Mesendoderm (in vitro differentiated cells): ENCODE measurements at regions not wholly inside any gene's neighbourhood (a gene's known extent, or its start where the extent isn't known, plus 50 kb on each side); places are given as distances from the start of the nearest gene placed in this dataset.

Experiments
- DNase-seq: peaks from one replicate; pipeline ENCODE4 v3.0.0; 2013
- H2AK5ac ChIP-seq: 2 replicates; pipeline ENCODE4 v1.6.1; 2013; ENCODE audit warnings: low read length, inconsistent platforms
- H2BK120ac ChIP-seq: 2 replicates; pipeline ENCODE4 v1.6.1; 2013; ENCODE audit warnings: low read depth, mild to moderate bottlenecking, low read length, moderate library complexity, mixed read lengths
- H2BK15ac ChIP-seq: replicated peaks from 2 replicates; pipeline ENCODE4 v1.6.1; 2013; ENCODE audit warnings: low read depth, mild to moderate bottlenecking, moderate library complexity
- H2BK5ac ChIP-seq: 2 replicates; pipeline ENCODE4 v1.6.1; 2013; ENCODE audit warnings: low read length, inconsistent platforms
- H3K18ac ChIP-seq: 2 replicates; pipeline ENCODE4 v1.6.1; 2013; ENCODE audit warnings: mild to moderate bottlenecking, low read length, mixed read lengths
- H3K23ac ChIP-seq: one replicate; pipeline ENCODE4 v1.6.1; 2013; ENCODE audit warnings: low read length
- H3K27ac ChIP-seq: 2 replicates; pipeline ENCODE4 v1.5.1; 2013; ENCODE audit warnings: low read depth, mild to moderate bottlenecking, inconsistent platforms, low read length, moderate library complexity
- H3K27me3 ChIP-seq: 2 replicates; pipeline ENCODE4 v1.6.1; 2013; ENCODE audit warnings: low read length, control low read depth, mild to moderate bottlenecking, inconsistent platforms; ENCODE audit not compliant: insufficient read depth, poor library complexity
- H3K36me3 ChIP-seq: 2 replicates; pipeline ENCODE4 v1.6.1; 2013; ENCODE audit warnings: low read length, inconsistent platforms; ENCODE audit not compliant: control insufficient read depth, insufficient read depth
- H3K4ac ChIP-seq: one replicate; pipeline ENCODE4 v1.6.1; 2013; ENCODE audit warnings: low read depth, mild to moderate bottlenecking, low read length, moderate library complexity
- H3K4me1 ChIP-seq: 2 replicates; pipeline ENCODE4 v1.6.1; 2013; ENCODE audit warnings: low read depth, low read length, inconsistent platforms; ENCODE audit not compliant: control insufficient read depth
- H3K4me2 ChIP-seq: 2 replicates; pipeline ENCODE4 v1.6.1; 2013; ENCODE audit warnings: low read length
- H3K4me3 ChIP-seq: 2 replicates; pipeline ENCODE4 v1.5.1; 2013; ENCODE audit warnings: mild to moderate bottlenecking, low read length
- H3K56ac ChIP-seq: one replicate; pipeline ENCODE4 v1.6.1; 2013; ENCODE audit warnings: low read length
- H3K79me1 ChIP-seq: 2 replicates; pipeline ENCODE4 v1.6.1; 2013; ENCODE audit warnings: low read length, inconsistent platforms
- H3K79me2 ChIP-seq: 2 replicates; pipeline ENCODE4 v1.6.1; 2013; ENCODE audit warnings: mild to moderate bottlenecking, low read length; ENCODE audit not compliant: control insufficient read depth, insufficient read depth
- H3K9ac ChIP-seq: 2 replicates; pipeline ENCODE4 v1.6.1; 2013; ENCODE audit warnings: low read length, inconsistent platforms
- H4K5ac ChIP-seq: one replicate; pipeline ENCODE4 v1.6.1; 2013; ENCODE audit warnings: low read length
- H4K8ac ChIP-seq: one replicate; pipeline ENCODE4 v1.6.1; 2013; ENCODE audit warnings: low read depth, mild to moderate bottlenecking, control low read depth, low read length, moderate library complexity
- WGBS: extraction: QIAGEN DNeasy Blood & Tissue Kit; methylation state at CpG from one replicate; pipeline ENCODE4 v1.1.7; 2013; ENCODE audit warnings: low lambda C conversion rate, missing lambda C conversion rate; ENCODE audit not compliant: insufficient coverage; ENCODE audit errors: extremely low coverage; 5-methylcytosine and 5-hydroxymethylcytosine counted together

DNA sequence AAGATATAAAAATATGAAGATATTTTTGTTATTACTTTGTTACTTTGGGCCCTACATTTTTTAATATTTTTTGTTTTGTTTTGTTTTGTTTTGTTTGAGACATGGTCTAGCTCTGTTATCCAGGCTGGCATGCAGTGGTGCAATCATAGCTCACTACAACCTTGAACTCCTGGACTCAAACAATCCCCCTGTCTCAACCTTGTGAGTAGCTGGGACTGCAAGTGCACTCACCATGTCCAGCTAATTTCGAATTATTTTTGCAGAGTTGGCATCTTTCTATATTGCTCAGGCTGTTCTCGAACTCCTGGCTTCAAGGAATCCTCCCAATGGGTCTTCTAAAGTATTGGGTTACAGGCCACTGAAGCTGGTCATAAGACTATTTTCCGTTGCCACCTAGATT is 603.6 kb upstream of the PIK3C3 start:
- Histone ChIP-seq H3K27ac (no peak overlapping the region), H3K4me2 (no peak overlapping the region), H2BK15ac (no peak overlapping the region), H2AK5ac (no peak overlapping the region), H3K4me3 (no peak overlapping the region), H2BK5ac (no peak overlapping the region), H3K9ac (no peak overlapping the region), H2BK120ac (no peak overlapping the region), H3K23ac (no peak overlapping the region), H3K27me3 (no peaks in the 10 kb centered on the region), H3K4ac (no peak overlapping the region), H3K79me2 (no peaks in the 10 kb centered on the region), H3K56ac (no peak overlapping the region), H4K5ac (no peak overlapping the region), H3K36me3 (no peaks in the 10 kb centered on the region), H3K79me1 (no peaks in the 10 kb centered on the region), H4K8ac (no peak overlapping the region), H3K4me1 (no peaks in the 10 kb centered on the region), H3K18ac (no peak overlapping the region)
- DNase-seq, result no peak
- no CpG with 5 or more reads among the region's 3 CpGs for WGBS

GRCh38 chr18:41347057-41347456 is 608.0 kb upstream of the PIK3C3 start:
- no peak overlapping the region for H2BK15ac ChIP-seq
- H3K4me3 ChIP-seq, result no peak overlapping the region
- H3K27ac ChIP-seq, result no peak overlapping the region
- no peaks in the 10 kb centered on the region for H3K4me1 ChIP-seq
- H2BK120ac ChIP-seq, result no peak overlapping the region
- H3K4me2 ChIP-seq, result no peak overlapping the region
- H3K56ac ChIP-seq, result no peak overlapping the region
- H3K4ac ChIP-seq, result no peak overlapping the region
- no peak overlapping the region for H3K9ac ChIP-seq
- H3K18ac ChIP-seq, result no peak overlapping the region
- no peak overlapping the region for H2AK5ac ChIP-seq
- no peak overlapping the region for H4K8ac ChIP-seq
- WGBS, result no CpG with 5 or more reads among the region's 3 CpGs
- H3K36me3 ChIP-seq, result no peaks in the 10 kb centered on the region
- H3K27me3 ChIP-seq, result no peaks in the 10 kb centered on the region
- no peak for DNase-seq
- H3K79me1 ChIP-seq, result no peaks in the 10 kb centered on the region
- H4K5ac ChIP-seq, result no peak overlapping the region
- H2BK5ac ChIP-seq, result no peak overlapping the region
- H3K79me2 ChIP-seq, result no peaks in the 10 kb centered on the region
- no peak overlapping the region for H3K23ac ChIP-seq

DNA sequence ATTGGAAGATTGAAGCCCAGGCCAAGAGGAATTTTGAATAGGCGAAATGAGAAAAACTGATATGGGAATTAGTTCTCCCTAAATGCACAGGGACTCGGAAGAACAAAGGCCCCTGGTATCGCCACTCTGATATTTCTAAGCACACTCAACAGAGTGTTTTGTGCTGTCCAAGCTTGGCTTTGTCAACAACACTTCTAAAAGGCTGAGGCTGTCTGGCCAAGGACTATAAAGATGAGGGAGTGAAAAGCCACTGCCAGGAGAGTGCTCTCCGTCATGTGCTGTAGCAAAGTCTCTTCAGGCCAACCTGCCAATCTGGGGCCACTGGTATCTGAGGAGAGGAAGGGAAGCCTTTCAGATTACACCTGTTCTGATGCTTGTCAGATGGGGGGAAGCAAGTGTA is 611.2 kb upstream of the PIK3C3 start:
- no peak overlapping the region for H2BK15ac ChIP-seq
- no peaks in the 10 kb centered on the region for H3K4me1 ChIP-seq
- H3K4ac ChIP-seq, result no peak overlapping the region
- H4K8ac ChIP-seq, result no peak overlapping the region
- H3K79me2 ChIP-seq, result no peaks in the 10 kb centered on the region
- no peaks in the 10 kb centered on the region for H3K79me1 ChIP-seq
- no peak overlapping the region for H3K18ac ChIP-seq
- H3K4me3 ChIP-seq, result no peak overlapping the region
- no peak overlapping the region for H2BK5ac ChIP-seq
- no peak overlapping the region for H3K27ac ChIP-seq
- H3K27me3 ChIP-seq, result no peaks in the 10 kb centered on the region
- H2BK120ac ChIP-seq, result no peak overlapping the region
- no peaks in the 10 kb centered on the region for H3K36me3 ChIP-seq
- DNase-seq, result no peak
- no peak overlapping the region for H4K5ac ChIP-seq
- H3K4me2 ChIP-seq, result no peak overlapping the region
- WGBS, result no CpG with 5 or more reads among the region's 4 CpGs
- no peak overlapping the region for H2AK5ac ChIP-seq
- no peak overlapping the region for H3K23ac ChIP-seq
- H3K9ac ChIP-seq, result no peak overlapping the region
- no peak overlapping the region for H3K56ac ChIP-seq

- Histone ChIP-seq H3K79me1 (no peaks in the 10 kb centered on the region), H3K27me3 (no peaks in the 10 kb centered on the region), H3K36me3 (no peaks in the 10 kb centered on the region), H3K27ac (no peak overlapping the region), H4K8ac (no peak overlapping the region), H3K4me3 (no peak overlapping the region), H3K4ac (no peak overlapping the region), H4K5ac (no peak overlapping the region), H2BK15ac (no peak overlapping the region), H3K4me1 (no peaks in the 10 kb centered on the region), H2BK5ac (no peak overlapping the region), H2AK5ac (no peak overlapping the region), H3K4me2 (no peak overlapping the region), H3K18ac (no peak overlapping the region), H3K9ac (no peak overlapping the region), H3K56ac (no peak overlapping the region), H2BK120ac (no peak overlapping the region), H3K79me2 (no peaks in the 10 kb centered on the region), H3K23ac (no peak overlapping the region)
- DNase-seq, result no peak
- WGBS, result no CpG with 5 or more reads among the region's 1 CpG
These were observed 616.7 kb upstream of the PIK3C3 start for GRCh38 chr18:41338341-41338740.

GRCh38 chr18:41331661-41332060 is 623.4 kb upstream of the PIK3C3 start:
- H3K4ac ChIP-seq, result no peak overlapping the region
- no peaks in the 10 kb centered on the region for H3K79me2 ChIP-seq
- no peak for DNase-seq
- no peak overlapping the region for H3K23ac ChIP-seq
- no peak overlapping the region for H4K5ac ChIP-seq
- no peak overlapping the region for H3K18ac ChIP-seq
- H3K4me3 ChIP-seq, result no peak overlapping the region
- no peak overlapping the region for H3K27ac ChIP-seq
- no peak overlapping the region for H3K4me2 ChIP-seq
- H2BK120ac ChIP-seq, result no peak overlapping the region
- H2AK5ac ChIP-seq, result no peak overlapping the region
- H3K79me1 ChIP-seq, result no peaks in the 10 kb centered on the region
- H3K9ac ChIP-seq, result no peak overlapping the region
- no peak overlapping the region for H2BK15ac ChIP-seq
- H3K4me1 ChIP-seq, result no peaks in the 10 kb centered on the region
- no peak overlapping the region for H2BK5ac ChIP-seq
- no peak overlapping the region for H3K56ac ChIP-seq
- WGBS, result 100% methylated on average over 1 of the region's 1 CpG
- H3K27me3 ChIP-seq, result no peaks in the 10 kb centered on the region
- no peaks in the 10 kb centered on the region for H3K36me3 ChIP-seq
- no peak overlapping the region for H4K8ac ChIP-seq

- Histone ChIP-seq H3K9ac (no peak overlapping the region), H3K36me3 (no peaks in the 10 kb centered on the region), H2BK120ac (no peak overlapping the region), H3K4ac (no peak overlapping the region), H3K4me2 (no peak overlapping the region), H3K23ac (no peak overlapping the region), H3K79me1 (no peaks in the 10 kb centered on the region), H3K4me1 (no peaks in the 10 kb centered on the region), H3K4me3 (no peak overlapping the region), H2BK5ac (no peak overlapping the region), H3K27ac (no peak overlapping the region), H3K56ac (no peak overlapping the region), H3K18ac (no peak overlapping the region), H4K5ac (no peak overlapping the region), H2BK15ac (no peak overlapping the region), H2AK5ac (no peak overlapping the region), H3K27me3 (no peaks in the 10 kb centered on the region), H3K79me2 (no peaks in the 10 kb centered on the region), H4K8ac (no peak overlapping the region)
- DNase-seq, result no peak
- no CpG with 5 or more reads among the region's 2 CpGs for WGBS
These were observed 628.7 kb upstream of the PIK3C3 start for GRCh38 chr18:41326311-41326710.
